NOMO-1 treated with dmso at 0.1 percent for 144 hours (cell line): ENCODE measurements at regions not wholly inside any gene's neighbourhood (a gene's known extent, or its start where the extent isn't known, plus 50 kb on each side); places are given as distances from the start of the nearest gene placed in this dataset.

ENCODE experiments used
- DNase-seq: peaks from one replicate; lab custom pipeline; 2025; ENCODE audit not compliant: unreplicated experiment; lab: John Stamatoyannopoulos, UW

DNA sequence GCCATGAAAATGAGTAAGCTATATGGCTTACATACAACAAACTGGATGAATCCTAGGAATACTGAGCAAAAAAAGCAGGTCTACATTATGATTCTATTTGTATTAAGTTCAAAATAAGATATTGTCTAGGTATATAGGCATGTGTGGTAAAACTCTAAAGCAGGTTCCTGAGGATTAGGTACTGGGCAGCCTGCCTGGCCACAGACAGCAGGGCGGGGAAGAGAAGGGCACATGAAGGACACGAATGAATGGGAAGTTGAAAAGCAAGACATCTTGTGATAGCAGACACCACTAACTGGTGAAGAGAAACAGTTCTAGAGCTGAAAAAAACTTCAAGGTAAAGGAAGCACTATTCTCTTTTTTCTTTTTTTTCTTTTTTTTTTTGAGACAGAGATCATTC, 72.6 kb upstream of the SLC4A11 start:
- DNase-seq: no peak

DNA sequence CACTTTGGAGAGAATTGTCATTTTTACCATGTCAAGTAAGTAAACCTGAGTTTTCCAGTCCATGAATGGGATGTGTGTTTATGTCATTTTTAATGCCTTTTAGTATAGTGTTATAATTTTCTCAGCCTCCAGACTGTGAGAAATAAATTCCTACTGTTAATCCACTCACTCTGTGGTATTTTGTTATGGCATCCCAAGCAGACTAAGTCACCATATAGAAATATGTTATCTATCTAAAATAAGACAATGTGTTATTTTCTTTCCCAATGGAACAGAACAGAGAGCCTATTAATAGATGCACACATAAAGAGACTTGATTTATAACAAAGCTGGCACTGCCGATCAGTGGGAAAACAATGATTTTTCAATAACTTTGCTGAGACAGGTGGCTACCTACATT, 70.2 kb upstream of the SLC4A11 start:
- no peak for DNase-seq

DNA sequence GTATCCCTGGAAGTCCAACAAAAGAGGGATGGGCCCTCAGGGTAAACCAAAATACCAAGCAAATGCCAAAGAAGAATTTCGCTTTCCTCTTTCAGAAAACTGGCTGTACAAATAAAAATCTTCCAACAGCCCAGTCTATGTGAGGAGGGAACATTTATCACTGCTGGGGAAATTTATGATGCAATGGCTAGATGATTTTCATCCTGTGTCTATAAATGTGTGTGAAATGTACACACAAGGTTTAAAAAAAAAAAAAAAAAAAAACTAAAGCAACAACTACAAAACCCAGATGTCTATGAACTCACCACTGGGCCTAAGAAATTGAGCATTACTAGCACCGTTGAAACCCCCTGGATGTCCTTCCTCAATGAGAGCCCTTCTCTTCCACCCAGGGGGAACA, 68.7 kb upstream of the SLC4A11 start:
- DNase-seq: no peak

GRCh38 chr20:3307078-3307477, 68.1 kb upstream of the SLC4A11 start:
- no peak for DNase-seq

- DNase-seq: no peak
Measured at GRCh38 chr20:3306068-3306467, 67.1 kb upstream of the SLC4A11 start.

DNA sequence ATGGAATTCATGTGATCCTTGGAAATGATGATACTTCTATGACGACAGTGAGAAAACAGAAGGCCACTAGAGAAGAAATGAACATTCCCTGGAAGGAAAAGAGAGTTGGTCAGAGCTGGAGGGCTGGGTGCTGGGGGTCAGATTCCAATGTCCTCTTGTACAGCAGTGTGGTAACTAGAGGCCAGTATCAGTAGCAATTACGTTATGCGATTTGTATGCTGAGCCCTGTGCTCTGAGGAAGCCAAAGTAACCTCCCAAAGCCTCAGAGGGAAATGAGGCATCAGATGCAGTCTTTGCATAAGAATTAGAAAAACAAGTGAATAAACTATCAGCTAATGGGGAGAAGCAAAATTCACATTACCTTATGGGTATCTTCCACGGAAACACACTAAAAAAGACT, 65.5 kb upstream of the SLC4A11 start:
- DNase-seq: no peak

- no peak for DNase-seq
Measured at GRCh38 chr20:3297079-3297378, 58.0 kb upstream of the SLC4A11 start.

GRCh38 chr20:3296261-3297078, 57.5 kb upstream of the SLC4A11 start:
- DNase-seq: no peak
